T47D (cell line): ENCODE measurements at regions not wholly inside any gene's neighbourhood (a gene's known extent, or its start where the extent isn't known, plus 50 kb on each side); places are given as distances from the start of the nearest gene placed in this dataset.
A peak's percentile ranks its signal among the peaks of the same experiment; 100 is the strongest.

Experiments
- DNase-seq, 2 experiments: peaks; one replicate each; pipeline versions ENCODE4 v3.0.0 to v3.0.0-alpha.2; 2011 to 2012; ENCODE audit warnings: low read depth in 1 of 2, low spot score in 1 of 2
- JUND ChIP-seq: IDR thresholded peaks from 2 replicates; pipeline ENCODE4 v1.6.1; 2012; ENCODE audit warnings: low read depth
- in situ Hi-C: cut with HindIII; loops from 2 replicates; pipeline ENCODE4 v1.10.0; 2016; ENCODE audit warnings: low sequenced_read_pairs, low pct_unique_long_range_greater_than_20kb

- TF ChIP-seq JUND, result no peak
- in situ Hi-C loops, result no loop called here
- DNase-seq, result no peak
Measured at GRCh38 chr10:34006471-34006870, 672.0 kb upstream of the NRP1 start.

- TF ChIP-seq JUND, result no peak
- no peak for DNase-seq
- in situ Hi-C loops, result no loop called here
Measured at GRCh38 chr10:34003561-34003960, 669.1 kb upstream of the NRP1 start.

- TF ChIP-seq JUND, result no peak
- DNase-seq, result no peak
- in situ Hi-C loops, result no loop called here
Measured at GRCh38 chr10:34002896-34003295, 668.4 kb upstream of the NRP1 start.

GRCh38 chr10:34001831-34002230 is 667.4 kb upstream of the NRP1 start:
- in situ Hi-C loops, result no loop called here
- TF ChIP-seq JUND, result no peak
- DNase-seq, result no peak

- DNase-seq, result no peak
- TF ChIP-seq JUND, result no peak
- in situ Hi-C loops, result no loop called here
Measured at GRCh38 chr10:34001087-34001580, 666.7 kb upstream of the NRP1 start.

- in situ Hi-C loops, result no loop called here
- no peak for DNase-seq
- TF ChIP-seq JUND, result no peak
Measured at GRCh38 chr10:33993917-33994316, 659.5 kb upstream of the NRP1 start.

GRCh38 chr10:33991924-33992323 is 657.5 kb upstream of the NRP1 start:
- in situ Hi-C loops, result no loop called here

GRCh38 chr10:33986515-33986914 is 652.0 kb upstream of the NRP1 start:
- in situ Hi-C loops, result no loop called here
- no peak for DNase-seq
- TF ChIP-seq JUND, result no peak

More at GRCh38 chr10:33991924-33992323, 657.5 kb upstream of the NRP1 start:
- TF ChIP-seq JUND, result no peak
- DNase-seq, result no peak

- no peak for DNase-seq
- no peak for TF ChIP-seq JUND
- in situ Hi-C loops, result no loop called here
Measured at GRCh38 chr10:33986016-33986415, 651.5 kb upstream of the NRP1 start.

GRCh38 chr10:33982995-33983394 is 648.5 kb upstream of the NRP1 start:
- no peak for DNase-seq
- in situ Hi-C loops, result no loop called here
- no peak for TF ChIP-seq JUND

GRCh38 chr10:33981301-33981700 is 646.8 kb upstream of the NRP1 start:
- in situ Hi-C loops, result no loop called here
- DNase-seq, result peak in 1 of 2 experiments; percentile 9
- TF ChIP-seq JUND, result no peak

GRCh38 chr10:33979195-33979594 is 644.7 kb upstream of the NRP1 start:
- no peak for TF ChIP-seq JUND
- no peak for DNase-seq
- in situ Hi-C loops, result no loop called here

GRCh38 chr10:33975481-33975880 is 641.0 kb upstream of the NRP1 start:
- in situ Hi-C loops, result no loop called here
- no peak for TF ChIP-seq JUND
- no peak for DNase-seq

- TF ChIP-seq JUND, result no peak
- in situ Hi-C loops, result no loop called here
- DNase-seq, result no peak
Measured at GRCh38 chr10:33974976-33975478, 640.6 kb upstream of the NRP1 start.
